Ascending aorta (tissue), 2 donors: ENCODE measurements at regions not wholly inside any gene's neighbourhood (a gene's known extent, or its start where the extent isn't known, plus 50 kb on each side); places are given as distances from the start of the nearest gene placed in this dataset.

Source experiments
- DNase-seq, 2 donors: peaks; one replicate each; pipeline ENCODE4 v3.0.0-alpha.2; 2019; ENCODE audit warnings: low spot score in 2 of 2
- H3K27ac ChIP-seq, 2 donors: fragments of 200-600 bp; sonication (generic); one replicate each; pipeline ENCODE4 v1.5.1; 2016 to 2017; ENCODE audit warnings: mild to moderate bottlenecking in 1 of 2
- H3K27me3 ChIP-seq: fragments of 200-600 bp; sonication (generic); one replicate; pipeline ENCODE4 v1.5.1; 2017
- H3K36me3 ChIP-seq, 2 donors: fragments of 200-600 bp; sonication (generic); one replicate each; pipeline ENCODE4 v1.5.1; 2016
- H3K4me1 ChIP-seq, 2 donors: fragments of 200-600 bp; sonication (generic); one replicate each; pipeline ENCODE4 v1.5.1; 2016 to 2017; ENCODE audit warnings: mild to moderate bottlenecking in 1 of 2
- H3K4me3 ChIP-seq, 2 donors: fragments of 200-600 bp; sonication (generic); one replicate each; pipeline ENCODE4 v1.5.1; 2016 to 2017; ENCODE audit warnings: mild to moderate bottlenecking in 1 of 2
- H3K9me3 ChIP-seq, 2 donors: fragments of 200-600 bp; sonication (generic); one replicate each; pipeline ENCODE4 v1.5.1; 2016
- intact Hi-C: fragments of 100-400 bp; cut with DNase I; formaldehyde crosslinking; loops from one replicate; pipeline ENCODE4 v1.15.1; 2023
- TF ChIP-seq, protein P1 (sequence below), 3 experiments: fragments of 200-600 bp in 2 of 3; fragments of 450-650 bp in 1 of 3; sonication (generic) in 2 of 3; IDR thresholded peaks; one replicate each; pipeline ENCODE4 v1.5.1; 2016 to 2019; ENCODE audit warnings: antibody characterized with exemption in 3 of 3, mild to moderate bottlenecking in 1 of 3, moderate library complexity in 1 of 3

DNA sequence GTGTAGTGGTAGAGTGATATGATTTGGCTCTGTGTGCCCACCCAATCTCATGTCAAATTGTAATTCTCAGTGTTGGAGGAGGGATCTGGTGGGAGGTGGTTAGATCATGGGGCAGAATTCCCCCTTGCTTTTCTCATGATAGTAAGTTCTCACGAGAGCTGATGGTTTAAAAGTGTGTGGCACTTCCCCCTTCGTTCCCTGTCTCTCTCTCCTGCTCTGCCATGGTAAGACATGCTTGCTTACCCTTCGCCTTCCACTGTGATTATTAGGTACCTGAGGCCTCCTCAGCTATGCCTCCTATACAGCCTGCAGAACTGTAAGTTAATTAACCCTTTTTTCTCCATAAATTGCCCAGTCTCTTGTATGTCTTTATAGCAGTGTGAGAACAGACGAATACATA lies 115.7 kb upstream of the FUT8 start:
- TF ChIP-seq, protein P1, sequence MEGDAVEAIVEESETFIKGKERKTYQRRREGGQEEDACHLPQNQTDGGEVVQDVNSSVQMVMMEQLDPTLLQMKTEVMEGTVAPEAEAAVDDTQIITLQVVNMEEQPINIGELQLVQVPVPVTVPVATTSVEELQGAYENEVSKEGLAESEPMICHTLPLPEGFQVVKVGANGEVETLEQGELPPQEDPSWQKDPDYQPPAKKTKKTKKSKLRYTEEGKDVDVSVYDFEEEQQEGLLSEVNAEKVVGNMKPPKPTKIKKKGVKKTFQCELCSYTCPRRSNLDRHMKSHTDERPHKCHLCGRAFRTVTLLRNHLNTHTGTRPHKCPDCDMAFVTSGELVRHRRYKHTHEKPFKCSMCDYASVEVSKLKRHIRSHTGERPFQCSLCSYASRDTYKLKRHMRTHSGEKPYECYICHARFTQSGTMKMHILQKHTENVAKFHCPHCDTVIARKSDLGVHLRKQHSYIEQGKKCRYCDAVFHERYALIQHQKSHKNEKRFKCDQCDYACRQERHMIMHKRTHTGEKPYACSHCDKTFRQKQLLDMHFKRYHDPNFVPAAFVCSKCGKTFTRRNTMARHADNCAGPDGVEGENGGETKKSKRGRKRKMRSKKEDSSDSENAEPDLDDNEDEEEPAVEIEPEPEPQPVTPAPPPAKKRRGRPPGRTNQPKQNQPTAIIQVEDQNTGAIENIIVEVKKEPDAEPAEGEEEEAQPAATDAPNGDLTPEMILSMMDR (IDR thresholded peaks at IDR 0.05) = no peak
- no peaks in the 10 kb centered on the region for H3K27me3 ChIP-seq
- H3K36me3 ChIP-seq = no peaks in the 10 kb centered on the region
- no peak for DNase-seq
- intact Hi-C loops = no loop called here
- no peak overlapping the region for H3K27ac ChIP-seq
- no peaks in the 10 kb centered on the region for H3K4me1 ChIP-seq
- H3K4me3 ChIP-seq = no peak overlapping the region
- no peaks in the 10 kb centered on the region for H3K9me3 ChIP-seq

DNA sequence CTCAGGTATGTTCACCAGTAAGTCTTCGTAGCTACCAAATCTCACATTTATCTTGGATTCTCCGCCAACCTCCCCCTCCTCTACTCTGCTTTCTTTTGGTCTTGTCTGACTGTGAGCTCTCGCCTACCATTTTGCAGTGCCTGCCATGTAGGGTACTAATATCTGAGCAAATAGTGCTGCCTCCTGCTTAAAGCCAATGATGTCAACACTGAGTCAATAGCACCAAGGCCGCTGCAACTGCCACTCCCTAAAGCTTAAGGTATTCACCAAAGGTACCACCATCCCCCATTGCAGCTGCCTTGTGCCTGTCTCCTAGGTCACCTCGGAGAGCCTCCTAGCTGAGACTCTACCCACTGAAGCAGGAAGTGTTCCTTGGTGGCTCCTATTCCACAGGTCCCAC lies 114.8 kb upstream of the FUT8 start:
- DNase-seq = no peak
- Histone ChIP-seq H3K27me3 (no peaks in the 10 kb centered on the region), H3K4me1 (no peaks in the 10 kb centered on the region), H3K27ac (no peak overlapping the region), H3K9me3 (no peaks in the 10 kb centered on the region), H3K36me3 (no peaks in the 10 kb centered on the region), H3K4me3 (no peak overlapping the region)
- TF ChIP-seq, protein P1 (IDR thresholded peaks at IDR 0.05) = no peak
- intact Hi-C loops = no loop called here

DNA sequence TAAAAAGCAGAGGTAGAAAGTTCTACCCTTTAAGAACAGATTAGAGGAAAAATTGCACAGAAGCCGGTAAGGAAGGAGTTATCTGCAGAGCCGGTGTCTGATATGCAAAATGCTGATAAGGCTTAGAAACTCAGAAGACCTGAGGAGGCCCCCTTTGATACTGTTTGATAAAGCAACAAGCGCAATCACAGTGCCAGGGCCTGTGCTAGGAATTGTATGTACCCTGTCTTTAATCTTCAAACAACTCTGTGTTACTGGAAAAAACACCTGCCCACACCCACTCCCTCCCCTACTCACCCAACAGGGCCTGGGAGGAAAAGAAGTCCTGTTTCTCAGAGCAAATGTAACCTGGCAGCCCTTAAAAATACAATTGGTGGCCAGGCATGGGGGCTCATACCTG lies 112.7 kb upstream of the FUT8 start:
- no peaks in the 10 kb centered on the region for H3K36me3 ChIP-seq
- no peaks in the 10 kb centered on the region for H3K4me1 ChIP-seq
- H3K9me3 ChIP-seq = no peaks in the 10 kb centered on the region
- intact Hi-C loops = no loop called here
- H3K4me3 ChIP-seq = no peak overlapping the region
- TF ChIP-seq, protein P1 (IDR thresholded peaks at IDR 0.05) = no peak
- DNase-seq = no peak
- no peaks in the 10 kb centered on the region for H3K27me3 ChIP-seq
- no peak overlapping the region for H3K27ac ChIP-seq

DNA sequence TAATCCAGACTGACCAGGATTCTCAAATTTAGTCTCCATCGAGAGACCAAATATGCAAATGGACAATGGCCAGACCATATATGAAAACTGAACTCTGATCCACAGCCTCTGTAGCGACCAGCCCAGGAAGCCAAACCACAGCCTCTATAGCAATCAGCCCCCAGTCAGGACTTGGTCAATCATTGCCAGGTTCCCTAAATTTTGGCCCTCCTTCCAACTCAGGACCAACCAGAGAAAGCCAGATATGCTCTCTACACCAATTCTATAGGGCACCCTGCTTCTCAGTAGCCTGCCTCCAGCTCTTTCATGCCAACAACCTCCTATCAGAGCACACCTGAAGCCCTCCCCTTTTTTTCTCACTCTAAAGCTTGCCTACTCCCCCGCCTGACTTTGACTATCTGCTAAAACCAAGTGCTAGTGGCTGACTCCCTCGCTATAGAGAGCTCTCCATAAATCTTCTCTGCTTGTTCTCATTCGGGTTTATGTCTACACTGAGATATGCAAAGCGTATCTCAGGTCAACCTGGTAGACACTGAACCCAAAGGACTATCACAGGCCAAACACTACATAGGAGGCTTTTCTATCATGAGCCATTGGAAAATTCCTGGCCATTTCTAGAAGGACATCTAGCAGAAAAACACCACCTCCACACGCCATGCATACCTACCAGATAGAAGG lies 110.5 kb upstream of the FUT8 start:
- Histone ChIP-seq H3K4me1 (no peaks in the 10 kb centered on the region), H3K27me3 (no peaks in the 10 kb centered on the region), H3K4me3 (no peak overlapping the region), H3K27ac (no peak overlapping the region), H3K36me3 (no peaks in the 10 kb centered on the region), H3K9me3 (no peaks in the 10 kb centered on the region)
- DNase-seq = no peak
- intact Hi-C loops = no loop called here
- TF ChIP-seq, protein P1 (IDR thresholded peaks at IDR 0.05) = no peak

DNA sequence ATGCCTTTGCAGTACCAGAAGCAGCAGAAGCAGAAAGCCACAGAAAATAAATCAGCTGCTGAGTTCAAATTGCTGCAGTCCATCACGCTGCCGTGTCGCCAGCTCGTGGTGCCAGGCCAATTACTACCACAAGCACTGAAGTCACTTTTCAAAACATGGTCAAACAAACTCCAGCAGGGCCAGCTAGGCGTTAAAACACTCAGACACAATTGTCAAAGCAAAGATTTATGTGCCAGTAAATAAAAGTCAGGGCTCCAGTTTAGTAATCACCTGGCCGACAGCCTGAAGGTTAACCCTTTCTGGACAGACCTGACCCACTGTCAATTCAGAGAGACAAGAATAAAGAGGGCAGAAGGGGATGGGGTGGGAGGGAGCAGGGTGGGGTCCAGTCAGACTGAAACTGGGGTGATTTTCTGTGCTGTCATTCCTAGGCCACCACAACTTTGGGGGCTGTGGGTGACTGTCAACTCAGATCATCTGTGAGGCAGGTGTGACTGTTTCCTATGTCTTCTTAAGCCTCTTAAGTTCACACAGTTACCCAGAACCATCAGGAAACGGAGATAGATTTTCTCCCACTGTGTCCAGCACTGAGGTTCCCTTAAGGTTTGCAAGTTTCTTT lies 109.8 kb upstream of the FUT8 start:
- Histone ChIP-seq H3K36me3 (no peaks in the 10 kb centered on the region), H3K27ac (no peak overlapping the region), H3K4me3 (no peak overlapping the region), H3K27me3 (no peaks in the 10 kb centered on the region), H3K9me3 (no peaks in the 10 kb centered on the region), H3K4me1 (no peaks in the 10 kb centered on the region)
- TF ChIP-seq, protein P1 (IDR thresholded peaks at IDR 0.05) = no peak
- no peak for DNase-seq
- intact Hi-C loops = no loop called here
